OCI-LY3 (cell line): ENCODE measurements at regions not wholly inside any gene's neighbourhood (a gene's known extent, or its start where the extent isn't known, plus 50 kb on each side); places are given as distances from the start of the nearest gene placed in this dataset.

ENCODE experiments used
- H2AFZ ChIP-seq: fragments of 200-600, 300-600 bp; shearing (Covaris generic); 2 replicates; pipeline ENCODE4 v1.6.0; 2014; ENCODE audit warnings: antibody characterized with exemption, low read depth, low read length
- H3K27ac ChIP-seq: fragments of 200-600, 300-600 bp; sonication (generic); 2 replicates; pipeline ENCODE4 v1.5.1; 2014; ENCODE audit warnings: mild to moderate bottlenecking, low read length, moderate library complexity, mixed read lengths
- H3K27me3 ChIP-seq: fragments of 200-600, 300-600 bp; sonication (generic); 2 replicates; pipeline ENCODE4 v1.6.1; 2014; ENCODE audit warnings: low read depth, low read length, mixed read lengths
- H3K36me3 ChIP-seq: fragments of 200-600, 300-600 bp; sonication (generic); replicated peaks from 2 replicates; pipeline ENCODE3; 2014; ENCODE audit warnings: low read depth, low read length, mixed read lengths
- H3K4me1 ChIP-seq: fragments of 300-600, 200-600 bp; sonication (generic); 2 replicates; pipeline ENCODE4 v1.6.1; 2014; ENCODE audit warnings: low read length, mixed read lengths
- H3K4me2 ChIP-seq: fragments of 200-600, 300-600 bp; sonication (generic); 2 replicates; pipeline ENCODE4 v1.6.1; 2014; ENCODE audit warnings: low read length, mixed read lengths
- H3K4me3 ChIP-seq: fragments of 300-600, 200-600 bp; sonication (generic); 2 replicates; pipeline ENCODE4 v1.5.1; 2014; ENCODE audit warnings: antibody characterized with exemption, mild to moderate bottlenecking, low read length, moderate library complexity
- H3K79me2 ChIP-seq: fragments of 300-600, 200-600 bp; shearing (Covaris generic); 2 replicates; pipeline ENCODE4 v1.6.1; 2014; ENCODE audit warnings: mild to moderate bottlenecking, low read length, mixed read lengths
- H3K9ac ChIP-seq: fragments of 300-600, 200-600 bp; shearing (Covaris generic); 2 replicates; pipeline ENCODE4 v1.6.0; 2014; ENCODE audit warnings: mild to moderate bottlenecking, low read length, moderate library complexity
- H3K9me3 ChIP-seq: fragments of 200-600, 300-600 bp; shearing (Covaris generic); 2 replicates; pipeline ENCODE4 v1.6.1; 2014; ENCODE audit warnings: low read length, mixed read lengths; ENCODE audit not compliant: insufficient read depth
- H4K20me1 ChIP-seq: fragments of 200-600, 300-600 bp; sonication (generic); 2 replicates; pipeline ENCODE4 v1.6.1; 2016; ENCODE audit warnings: low read length, mixed read lengths; ENCODE audit not compliant: insufficient read depth
- EZH2phosphoT487 ChIP-seq: fragments of 200-600 bp; shearing (Covaris generic); IDR thresholded peaks from 2 replicates; pipeline ENCODE4 v1.6.1; 2018; ENCODE audit warnings: antibody characterized with exemption, mixed run types, low read depth
- TF ChIP-seq, protein P1 (sequence below): fragments of 200-600, 300-600 bp; sonication (generic); IDR thresholded peaks from 2 replicates; pipeline ENCODE4 v1.5.1; 2014; ENCODE audit warnings: antibody characterized with exemption, low read length, low read depth

DNA sequence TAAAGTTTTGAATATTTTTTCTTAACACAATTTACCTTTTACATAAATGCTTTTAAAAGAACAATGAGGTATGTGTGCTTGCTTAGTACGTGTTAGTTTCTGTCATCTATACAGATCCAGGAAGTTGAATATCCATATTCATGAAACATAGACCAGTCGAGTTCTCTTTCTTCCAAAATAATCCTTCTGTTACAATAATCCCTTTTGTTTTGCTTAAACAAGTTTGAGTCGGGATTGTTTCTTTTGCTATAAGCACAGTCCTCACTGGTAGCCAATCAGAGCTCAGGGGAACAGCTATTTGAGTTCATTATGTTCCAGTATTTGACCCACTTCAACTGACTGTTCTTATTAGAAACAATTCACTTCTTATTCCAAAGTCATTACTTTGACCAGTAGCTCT lies 214.7 kb upstream of the FLRT2 start:
- Histone ChIP-seq H3K36me3 (no peaks in the 10 kb centered on the region), H3K4me3 (no peak overlapping the region), H3K4me1 (no peaks in the 10 kb centered on the region), H3K4me2 (no peak overlapping the region), H4K20me1 (no peaks in the 10 kb centered on the region), H3K27me3 (no peaks in the 10 kb centered on the region), H2AFZ (no peak overlapping the region), H3K79me2 (no peaks in the 10 kb centered on the region), H3K27ac (no peak overlapping the region), H3K9ac (no peak overlapping the region), H3K9me3 (no peaks in the 10 kb centered on the region)
- no peak for TF ChIP-seq EZH2phosphoT487
- TF ChIP-seq, protein P1, sequence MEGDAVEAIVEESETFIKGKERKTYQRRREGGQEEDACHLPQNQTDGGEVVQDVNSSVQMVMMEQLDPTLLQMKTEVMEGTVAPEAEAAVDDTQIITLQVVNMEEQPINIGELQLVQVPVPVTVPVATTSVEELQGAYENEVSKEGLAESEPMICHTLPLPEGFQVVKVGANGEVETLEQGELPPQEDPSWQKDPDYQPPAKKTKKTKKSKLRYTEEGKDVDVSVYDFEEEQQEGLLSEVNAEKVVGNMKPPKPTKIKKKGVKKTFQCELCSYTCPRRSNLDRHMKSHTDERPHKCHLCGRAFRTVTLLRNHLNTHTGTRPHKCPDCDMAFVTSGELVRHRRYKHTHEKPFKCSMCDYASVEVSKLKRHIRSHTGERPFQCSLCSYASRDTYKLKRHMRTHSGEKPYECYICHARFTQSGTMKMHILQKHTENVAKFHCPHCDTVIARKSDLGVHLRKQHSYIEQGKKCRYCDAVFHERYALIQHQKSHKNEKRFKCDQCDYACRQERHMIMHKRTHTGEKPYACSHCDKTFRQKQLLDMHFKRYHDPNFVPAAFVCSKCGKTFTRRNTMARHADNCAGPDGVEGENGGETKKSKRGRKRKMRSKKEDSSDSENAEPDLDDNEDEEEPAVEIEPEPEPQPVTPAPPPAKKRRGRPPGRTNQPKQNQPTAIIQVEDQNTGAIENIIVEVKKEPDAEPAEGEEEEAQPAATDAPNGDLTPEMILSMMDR = no peak

DNA sequence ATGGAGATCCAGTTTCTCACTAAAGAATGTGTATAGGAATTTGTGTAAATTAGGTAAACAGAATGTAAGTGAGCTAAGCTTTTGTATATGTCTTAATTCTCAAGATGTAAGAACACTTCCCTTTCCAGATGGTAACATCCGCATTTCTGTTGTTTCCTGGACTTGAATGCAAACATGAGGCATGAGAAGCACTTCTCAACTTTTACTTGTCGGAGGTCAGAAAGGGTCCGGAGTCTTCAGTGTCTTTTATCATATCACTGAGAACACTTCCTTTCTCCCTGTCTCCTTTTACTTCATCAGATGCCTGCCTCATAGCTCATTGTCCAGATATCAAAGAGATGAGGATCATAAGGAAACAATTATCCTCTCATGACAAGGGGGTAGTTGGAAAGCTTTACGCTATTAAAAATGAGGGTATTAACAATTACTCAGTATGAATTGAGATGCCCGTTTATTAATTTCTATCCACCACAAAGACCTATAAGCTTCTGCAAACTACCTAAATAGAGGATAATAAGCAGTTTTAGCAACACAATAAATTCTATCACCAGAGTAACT lies 214.1 kb upstream of the FLRT2 start:
- TF ChIP-seq EZH2phosphoT487 = no peak
- TF ChIP-seq, protein P1 = no peak
- H3K27ac ChIP-seq = no peak overlapping the region

DNA sequence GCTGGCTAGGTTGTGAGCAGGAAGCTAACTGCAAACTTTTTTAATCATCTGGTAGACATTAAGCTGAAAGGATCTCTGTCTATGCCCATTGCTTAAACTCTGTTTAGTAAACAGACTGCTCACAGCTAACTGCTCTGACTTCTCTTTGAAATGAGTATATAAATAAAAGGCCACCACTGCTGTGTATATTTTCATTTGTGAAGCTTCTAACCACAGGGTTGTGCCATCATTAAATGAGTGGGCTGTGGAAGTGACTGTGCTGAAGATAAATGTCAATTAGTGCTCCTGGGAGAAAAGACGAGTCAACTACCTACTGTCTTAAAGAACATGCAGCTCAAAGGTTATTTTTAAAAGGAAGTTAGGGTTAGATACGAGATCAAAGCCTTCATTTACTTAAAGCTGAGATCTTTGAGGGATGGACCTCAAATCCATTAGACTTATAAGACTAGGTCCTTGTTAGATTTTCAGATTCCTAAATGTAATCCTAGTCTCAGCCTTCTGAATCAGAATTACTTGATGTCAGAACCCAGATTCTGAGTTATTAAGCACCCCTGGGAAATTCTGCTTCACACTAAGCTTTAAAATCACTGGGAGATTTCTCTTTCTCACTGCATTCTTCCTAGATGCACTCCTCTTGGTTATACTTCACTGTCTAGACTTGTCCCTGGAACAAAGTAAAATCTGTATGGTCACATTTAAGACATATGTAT lies 213.1 kb upstream of the FLRT2 start:
- no peak overlapping the region for H2AFZ ChIP-seq
- no peaks in the 10 kb centered on the region for H3K4me1 ChIP-seq
- no peaks in the 10 kb centered on the region for H3K9me3 ChIP-seq

More for the DNA sequence above, 214.1 kb upstream of the FLRT2 start:
- H3K27me3 ChIP-seq = no peaks in the 10 kb centered on the region
- no peak overlapping the region for H3K4me3 ChIP-seq
- H3K4me1 ChIP-seq = no peaks in the 10 kb centered on the region
- H3K79me2 ChIP-seq = no peaks in the 10 kb centered on the region
- H2AFZ ChIP-seq = no peak overlapping the region
- H3K36me3 ChIP-seq = no peaks in the 10 kb centered on the region
- no peak overlapping the region for H3K4me2 ChIP-seq
- no peaks in the 10 kb centered on the region for H3K9me3 ChIP-seq
- H4K20me1 ChIP-seq = no peaks in the 10 kb centered on the region
- no peak overlapping the region for H3K9ac ChIP-seq

DNA sequence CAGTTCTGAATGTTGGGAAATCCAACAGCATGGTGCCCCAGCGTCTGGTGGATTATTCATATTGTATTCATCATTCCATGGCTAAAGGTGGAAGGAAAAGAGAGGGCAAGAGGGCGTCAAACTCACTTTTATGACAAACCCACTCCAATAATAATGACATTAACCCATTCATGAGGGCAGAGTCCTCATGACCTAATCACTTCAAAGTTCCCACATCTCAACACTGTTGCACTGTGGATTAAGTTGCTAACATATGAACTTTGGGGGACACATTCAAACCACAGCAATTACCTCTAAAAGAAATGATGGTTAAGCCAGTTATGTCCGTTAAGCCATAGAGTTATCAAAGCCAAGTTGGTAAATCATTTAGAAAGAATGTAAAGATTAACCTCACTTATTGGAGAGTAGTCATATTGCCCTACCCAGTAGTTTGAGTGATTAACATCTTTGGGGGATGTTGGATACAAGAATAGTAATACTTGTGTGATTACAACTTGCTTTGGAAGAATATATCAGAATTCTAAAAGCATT lies 212.4 kb upstream of the FLRT2 start:
- no peak for TF ChIP-seq EZH2phosphoT487
- TF ChIP-seq, protein P1 = no peak
- Histone ChIP-seq H3K27ac (no peak overlapping the region), H2AFZ (no peak overlapping the region), H3K9me3 (no peaks in the 10 kb centered on the region), H3K4me1 (no peaks in the 10 kb centered on the region), H3K4me2 (no peak overlapping the region), H4K20me1 (no peaks in the 10 kb centered on the region), H3K4me3 (no peak overlapping the region), H3K27me3 (no peaks in the 10 kb centered on the region), H3K9ac (no peak overlapping the region), H3K79me2 (no peaks in the 10 kb centered on the region), H3K36me3 (no peaks in the 10 kb centered on the region)

More for the DNA sequence above, 213.1 kb upstream of the FLRT2 start:
- Histone ChIP-seq H4K20me1 (no peaks in the 10 kb centered on the region), H3K79me2 (no peaks in the 10 kb centered on the region), H3K27me3 (no peaks in the 10 kb centered on the region), H3K27ac (no peak overlapping the region), H3K4me2 (no peak overlapping the region), H3K4me3 (no peak overlapping the region), H3K36me3 (no peaks in the 10 kb centered on the region), H3K9ac (no peak overlapping the region)
- TF ChIP-seq, protein P1 = no peak
- no peak for TF ChIP-seq EZH2phosphoT487
